ENCODE measurements at regions not wholly inside any gene's neighbourhood (a gene's known extent, or its start where the extent isn't known, plus 50 kb on each side); places are given as distances from the start of the nearest gene placed in this dataset.
"Not testable (repeated sequence)": the region's sequence is repeated elsewhere in the genome, so short reads cannot be mapped to it uniquely, and the experiment has no call there.

GRCh38 chr3:5499404-5499803, 311.9 kb downstream of the EDEM1 start:
- DNase-seq: no peak
- Histone ChIP-seq H3K36me3 (no peaks in the 10 kb centered on the region), H3K9me3 (ENCODE audit: severe bottlenecking) (no peaks in the 10 kb centered on the region), H3K4me3 (ENCODE audit: low read depth, low read length) (no peak overlapping the region), H3K27ac (no peak overlapping the region), H3K27me3 (ENCODE audit: insufficient read depth, low read depth, severe bottlenecking) (peaks cover 32% of the 10 kb centered on the region)
- TF ChIP-seq, protein P1, sequence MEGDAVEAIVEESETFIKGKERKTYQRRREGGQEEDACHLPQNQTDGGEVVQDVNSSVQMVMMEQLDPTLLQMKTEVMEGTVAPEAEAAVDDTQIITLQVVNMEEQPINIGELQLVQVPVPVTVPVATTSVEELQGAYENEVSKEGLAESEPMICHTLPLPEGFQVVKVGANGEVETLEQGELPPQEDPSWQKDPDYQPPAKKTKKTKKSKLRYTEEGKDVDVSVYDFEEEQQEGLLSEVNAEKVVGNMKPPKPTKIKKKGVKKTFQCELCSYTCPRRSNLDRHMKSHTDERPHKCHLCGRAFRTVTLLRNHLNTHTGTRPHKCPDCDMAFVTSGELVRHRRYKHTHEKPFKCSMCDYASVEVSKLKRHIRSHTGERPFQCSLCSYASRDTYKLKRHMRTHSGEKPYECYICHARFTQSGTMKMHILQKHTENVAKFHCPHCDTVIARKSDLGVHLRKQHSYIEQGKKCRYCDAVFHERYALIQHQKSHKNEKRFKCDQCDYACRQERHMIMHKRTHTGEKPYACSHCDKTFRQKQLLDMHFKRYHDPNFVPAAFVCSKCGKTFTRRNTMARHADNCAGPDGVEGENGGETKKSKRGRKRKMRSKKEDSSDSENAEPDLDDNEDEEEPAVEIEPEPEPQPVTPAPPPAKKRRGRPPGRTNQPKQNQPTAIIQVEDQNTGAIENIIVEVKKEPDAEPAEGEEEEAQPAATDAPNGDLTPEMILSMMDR (IDR thresholded peaks at IDR 0.05; ENCODE audit: low read depth, low read length): no peak

DNA sequence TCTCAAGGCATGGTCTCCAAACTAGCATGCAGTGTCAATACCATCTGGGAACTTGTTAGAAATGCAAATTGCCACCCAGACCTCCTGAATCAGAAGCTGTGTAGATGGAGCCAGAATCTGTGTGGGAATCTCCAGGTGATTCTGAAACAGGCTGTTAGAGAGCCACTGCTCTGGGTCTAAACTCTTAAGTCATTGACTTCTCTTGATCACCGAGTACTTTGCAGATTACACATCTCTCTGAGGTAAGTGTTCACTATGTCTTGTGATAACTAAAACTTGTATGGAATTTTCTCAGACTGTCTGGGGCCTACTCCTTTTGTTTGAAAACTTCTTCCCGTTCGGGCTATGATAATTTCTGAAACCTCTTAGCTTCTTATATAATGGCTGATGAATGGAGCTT, 315.6 kb downstream of the EDEM1 start:
- Histone ChIP-seq H3K27ac (no peak overlapping the region), H3K9me3 (ENCODE audit: severe bottlenecking) (no peaks in the 10 kb centered on the region), H3K27me3 (ENCODE audit: insufficient read depth, low read depth, severe bottlenecking) (peaks cover 27% of the 10 kb centered on the region), H3K36me3 (no peaks in the 10 kb centered on the region), H3K4me3 (ENCODE audit: low read depth, low read length) (no peak overlapping the region)
- no peak for DNase-seq
- TF ChIP-seq, protein P1 (IDR thresholded peaks at IDR 0.05; ENCODE audit: low read depth, low read length): no peak

DNA sequence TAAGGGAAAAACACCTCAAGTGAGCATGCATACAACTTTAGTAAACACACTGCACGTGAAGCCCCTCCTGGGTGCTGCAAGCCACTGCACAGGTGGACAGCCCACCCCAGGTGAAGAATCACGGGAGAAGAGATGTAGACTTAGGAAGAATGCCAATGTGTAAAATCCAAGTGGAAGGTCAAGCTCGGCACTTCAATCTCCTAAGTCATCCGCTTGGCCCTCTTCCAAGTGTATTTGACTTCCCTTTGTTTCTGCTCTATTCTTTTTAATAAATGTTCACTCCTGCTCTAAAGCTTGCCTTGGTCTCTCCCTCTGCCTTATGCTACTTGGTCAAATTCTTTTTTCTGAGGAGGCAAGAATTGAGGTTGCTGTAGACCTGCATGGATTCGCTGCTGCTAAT, 316.6 kb downstream of the EDEM1 start:
- H3K36me3 ChIP-seq: no peaks in the 10 kb centered on the region
- peaks cover 2% of the 10 kb centered on the region for H3K9me3 ChIP-seq (ENCODE audit: severe bottlenecking)
- no peak for DNase-seq
- TF ChIP-seq, protein P1 (IDR thresholded peaks at IDR 0.05; ENCODE audit: low read depth, low read length): no peak
- H3K27me3 ChIP-seq (ENCODE audit: insufficient read depth, low read depth, severe bottlenecking): peaks cover 27% of the 10 kb centered on the region
- no peak overlapping the region for H3K4me3 ChIP-seq (ENCODE audit: low read depth, low read length)
- H3K27ac ChIP-seq: no peak overlapping the region

- no peak for DNase-seq
- peaks cover 20% of the 10 kb centered on the region for H3K27me3 ChIP-seq (ENCODE audit: insufficient read depth, low read depth, severe bottlenecking)
Observed at GRCh38 chr3:5505163-5505562, 317.7 kb downstream of the EDEM1 start.

DNA sequence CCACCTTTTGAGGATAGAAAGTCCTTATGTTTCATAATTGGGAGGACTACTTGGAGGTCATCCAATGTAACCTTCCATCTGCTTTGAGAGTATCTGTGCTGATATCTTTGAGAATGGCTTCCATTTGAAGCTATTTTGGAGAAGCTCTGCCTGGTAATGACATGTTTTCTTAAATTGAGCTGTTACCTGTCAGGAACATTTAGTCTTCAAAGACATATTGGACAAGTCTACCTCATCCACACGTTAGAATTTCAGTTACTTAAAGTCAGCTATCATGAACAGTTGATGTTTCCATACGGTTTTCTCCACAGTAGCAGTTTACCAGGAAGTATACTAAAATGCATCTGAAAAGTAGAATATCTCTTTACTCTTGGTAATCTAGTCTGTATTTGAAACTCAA, 318.5 kb downstream of the EDEM1 start:
- no peaks in the 10 kb centered on the region for H3K36me3 ChIP-seq
- no peak overlapping the region for H3K4me3 ChIP-seq (ENCODE audit: low read depth, low read length)
- TF ChIP-seq, protein P1 (IDR thresholded peaks at IDR 0.05; ENCODE audit: low read depth, low read length): no peak
- peaks cover 4% of the 10 kb centered on the region for H3K9me3 ChIP-seq (ENCODE audit: severe bottlenecking)
- DNase-seq: no peak
- peaks cover 23% of the 10 kb centered on the region for H3K27me3 ChIP-seq (ENCODE audit: insufficient read depth, low read depth, severe bottlenecking)
- no peak overlapping the region for H3K27ac ChIP-seq

More at GRCh38 chr3:5505163-5505562, 317.7 kb downstream of the EDEM1 start:
- no peak overlapping the region for H3K27ac ChIP-seq
- peaks cover 4% of the 10 kb centered on the region for H3K9me3 ChIP-seq (ENCODE audit: severe bottlenecking)
- no peak overlapping the region for H3K4me3 ChIP-seq (ENCODE audit: low read depth, low read length)
- TF ChIP-seq, protein P1 (IDR thresholded peaks at IDR 0.05; ENCODE audit: low read depth, low read length): no peak
- H3K36me3 ChIP-seq: no peaks in the 10 kb centered on the region

- peaks cover 21% of the 10 kb centered on the region for H3K27me3 ChIP-seq (ENCODE audit: insufficient read depth, low read depth, severe bottlenecking)
- not testable (repeated sequence) for H3K4me3 ChIP-seq (ENCODE audit: low read depth, low read length); DNase-seq
Observed at GRCh38 chr3:5508860-5509259, 321.4 kb downstream of the EDEM1 start.

More at GRCh38 chr3:5508860-5509259, 321.4 kb downstream of the EDEM1 start:
- H3K9me3 ChIP-seq (ENCODE audit: severe bottlenecking); H3K27ac ChIP-seq; H3K36me3 ChIP-seq: not testable (repeated sequence)

All from WERI-Rb-1 (cell line).